Duodenal mucosa (tissue), 2 donors: ENCODE measurements at regions not wholly inside any gene's neighbourhood (a gene's known extent, or its start where the extent isn't known, plus 50 kb on each side); places are given as distances from the start of the nearest gene placed in this dataset.

ENCODE experiments used
- H3K27ac ChIP-seq: one replicate; pipeline ENCODE4 v1.7.0; 2013; ENCODE audit warnings: low read depth, low read length
- H3K27me3 ChIP-seq, 2 donors: one replicate each; pipeline ENCODE4 v1.7.0; 2013; ENCODE audit warnings: low read length in 2 of 2, control low read depth in 1 of 2; ENCODE audit not compliant: insufficient read depth in 2 of 2, control insufficient read depth in 1 of 2
- H3K36me3 ChIP-seq, 2 donors: one replicate each; pipeline ENCODE4 v1.7.0; 2013; ENCODE audit warnings: low read length in 2 of 2, control low read depth in 1 of 2; ENCODE audit not compliant: insufficient read depth in 2 of 2, control insufficient read depth in 1 of 2
- H3K4me1 ChIP-seq, 2 donors: one replicate each; pipeline ENCODE4 v1.7.0; 2013; ENCODE audit warnings: low read length in 2 of 2, control low read depth in 1 of 2; ENCODE audit not compliant: insufficient read depth in 2 of 2, control insufficient read depth in 1 of 2
- H3K4me3 ChIP-seq, 2 donors: one replicate each; pipeline ENCODE4 v1.7.0; 2013; ENCODE audit warnings: low read length in 2 of 2, low read depth in 1 of 2
- H3K9ac ChIP-seq, 2 donors: one replicate each; pipeline ENCODE4 v1.7.0; 2013; ENCODE audit warnings: low read length in 2 of 2, low read depth in 1 of 2
- H3K9me3 ChIP-seq, 2 donors: one replicate each; pipeline ENCODE4 v1.7.0; 2013; ENCODE audit warnings: low read length in 2 of 2, control low read depth in 1 of 2; ENCODE audit not compliant: control insufficient read depth in 1 of 2

- no peaks in the 10 kb centered on the region for H3K4me1 ChIP-seq
- no peaks in the 10 kb centered on the region for H3K27me3 ChIP-seq
- H3K4me3 ChIP-seq = no peak overlapping the region
- H3K27ac ChIP-seq = no peak overlapping the region
- H3K9me3 ChIP-seq = no peaks in the 10 kb centered on the region
- H3K36me3 ChIP-seq = no peaks in the 10 kb centered on the region
- H3K9ac ChIP-seq = no peak overlapping the region
Observed at GRCh38 chr5:54825005-54825404, 160.4 kb downstream of the ESM1 start.

- no peak overlapping the region for H3K27ac ChIP-seq
- H3K4me3 ChIP-seq = no peak overlapping the region
- H3K9me3 ChIP-seq = no peaks in the 10 kb centered on the region
- no peak overlapping the region for H3K9ac ChIP-seq
- H3K36me3 ChIP-seq = no peaks in the 10 kb centered on the region
- no peaks in the 10 kb centered on the region for H3K27me3 ChIP-seq
- H3K4me1 ChIP-seq = no peaks in the 10 kb centered on the region
Observed at GRCh38 chr5:54823006-54823405, 162.4 kb downstream of the ESM1 start.

- no peak overlapping the region for H3K4me3 ChIP-seq
- no peaks in the 10 kb centered on the region for H3K36me3 ChIP-seq
- H3K27ac ChIP-seq = no peak overlapping the region
- no peaks in the 10 kb centered on the region for H3K9me3 ChIP-seq
- H3K27me3 ChIP-seq = no peaks in the 10 kb centered on the region
- H3K9ac ChIP-seq = no peak overlapping the region
- H3K4me1 ChIP-seq = no peaks in the 10 kb centered on the region
Observed at GRCh38 chr5:54822324-54822687, 163.1 kb downstream of the ESM1 start.

- Histone ChIP-seq H3K27ac (no peak overlapping the region), H3K9ac (no peak overlapping the region)
Observed at GRCh38 chr5:54821445-54822323, 163.7 kb downstream of the ESM1 start.

GRCh38 chr5:54820346-54821134 lies 164.9 kb downstream of the ESM1 start:
- no peak overlapping the region for H3K9ac ChIP-seq
- H3K27me3 ChIP-seq = no peaks in the 10 kb centered on the region
- no peaks in the 10 kb centered on the region for H3K9me3 ChIP-seq
- no peaks in the 10 kb centered on the region for H3K36me3 ChIP-seq
- no peak overlapping the region for H3K4me3 ChIP-seq
- H3K27ac ChIP-seq = no peak overlapping the region
- H3K4me1 ChIP-seq = no peaks in the 10 kb centered on the region

More at GRCh38 chr5:54821445-54822323, 163.7 kb downstream of the ESM1 start:
- Histone ChIP-seq H3K27me3 (no peaks in the 10 kb centered on the region), H3K4me1 (no peaks in the 10 kb centered on the region), H3K36me3 (no peaks in the 10 kb centered on the region), H3K9me3 (no peaks in the 10 kb centered on the region), H3K4me3 (no peak overlapping the region)

GRCh38 chr5:54807421-54807820 lies 178.0 kb downstream of the ESM1 start:
- Histone ChIP-seq H3K4me3 (no peak overlapping the region), H3K27ac (no peak overlapping the region), H3K9ac (no peak overlapping the region), H3K4me1 (peaks cover 0 to 5% of the 10 kb centered on the region in 2 donors), H3K27me3 (no peaks in the 10 kb centered on the region), H3K36me3 (no peaks in the 10 kb centered on the region), H3K9me3 (no peaks in the 10 kb centered on the region)

- no peaks in the 10 kb centered on the region for H3K9me3 ChIP-seq
Observed at GRCh38 chr5:54804521-54804920, 180.9 kb downstream of the ESM1 start.

GRCh38 chr5:54804086-54804485 lies 181.3 kb downstream of the ESM1 start:
- no peak overlapping the region for H3K4me3 ChIP-seq
- H3K9ac ChIP-seq = no peak overlapping the region
- H3K27me3 ChIP-seq = no peaks in the 10 kb centered on the region
- no peak overlapping the region for H3K27ac ChIP-seq
- no peaks in the 10 kb centered on the region for H3K36me3 ChIP-seq
- H3K9me3 ChIP-seq = no peaks in the 10 kb centered on the region
- peaks cover 0 to 5% of the 10 kb centered on the region in 2 donors for H3K4me1 ChIP-seq

More at GRCh38 chr5:54804521-54804920, 180.9 kb downstream of the ESM1 start:
- Histone ChIP-seq H3K27ac (no peak overlapping the region), H3K4me1 (peaks cover 0 to 5% of the 10 kb centered on the region in 2 donors), H3K36me3 (no peaks in the 10 kb centered on the region), H3K27me3 (no peaks in the 10 kb centered on the region), H3K9ac (no peak overlapping the region), H3K4me3 (no peak overlapping the region)

GRCh38 chr5:54803471-54804011 lies 181.9 kb downstream of the ESM1 start:
- Histone ChIP-seq H3K9me3 (no peaks in the 10 kb centered on the region), H3K36me3 (no peaks in the 10 kb centered on the region), H3K4me3 (no peak overlapping the region), H3K27me3 (no peaks in the 10 kb centered on the region), H3K27ac (no peak overlapping the region), H3K4me1 (peaks cover 0 to 5% of the 10 kb centered on the region in 2 donors), H3K9ac (no peak overlapping the region)

GRCh38 chr5:54799645-54800044 lies 185.7 kb downstream of the ESM1 start:
- H3K4me1 ChIP-seq = no peaks in the 10 kb centered on the region

More at GRCh38 chr5:54799645-54800044, 185.7 kb downstream of the ESM1 start:
- Histone ChIP-seq H3K36me3 (no peaks in the 10 kb centered on the region), H3K27ac (no peak overlapping the region), H3K27me3 (no peaks in the 10 kb centered on the region), H3K9me3 (no peaks in the 10 kb centered on the region), H3K4me3 (no peak overlapping the region), H3K9ac (no peak overlapping the region)
